ENCODE measurements at regions not wholly inside any gene's neighbourhood (a gene's known extent, or its start where the extent isn't known, plus 50 kb on each side); places are given as distances from the start of the nearest gene placed in this dataset.

GRCh38 chr20:48563191-48563870, 264.5 kb downstream of the PREX1 start:
- Histone ChIP-seq H3K4me3 (no peak overlapping the region), H3K27ac (no peak overlapping the region), H3K36me3 (no peaks in the 10 kb centered on the region), H3K4me1 (no peaks in the 10 kb centered on the region), H3K27me3 (no peaks in the 10 kb centered on the region), H3K9me3 (no peaks in the 10 kb centered on the region)
- no peak for DNase-seq
- TF ChIP-seq CTCF (IDR thresholded peaks at IDR 0.05) (no peak), POLR2A (IDR thresholded peaks at IDR 0.05) (no peak)
- intact Hi-C loops (cut with DNase I; ENCODE audit: low total_unique reads): no loop called here

DNA sequence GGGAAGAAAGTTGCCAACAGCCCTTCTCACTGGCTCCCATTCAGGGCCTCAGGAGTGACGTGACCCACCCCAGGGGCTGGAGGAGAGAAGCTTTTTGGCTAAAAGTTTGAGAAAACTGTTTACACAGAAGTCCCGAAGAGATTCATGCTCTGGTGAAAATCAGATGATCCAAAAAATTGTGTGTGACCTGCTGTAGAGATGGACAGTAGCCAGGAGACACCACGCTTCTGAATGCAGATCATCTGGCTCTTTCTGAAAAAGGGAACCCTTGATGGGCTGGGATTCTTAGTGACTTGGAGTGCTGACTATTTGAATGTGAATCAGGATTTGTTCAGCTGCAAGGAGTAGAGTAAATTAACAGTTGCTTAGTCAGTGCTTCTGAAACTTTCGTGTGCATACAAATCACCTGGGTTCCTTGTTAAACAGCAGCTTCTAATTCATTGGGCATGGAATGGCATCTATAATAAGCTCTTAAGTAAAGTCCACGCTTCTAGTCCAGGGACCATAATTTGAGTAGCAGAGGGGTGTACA, 265.1 kb downstream of the PREX1 start:
- H3K36me3 ChIP-seq: no peaks in the 10 kb centered on the region
- H3K4me3 ChIP-seq: no peak overlapping the region
- TF ChIP-seq CTCF (IDR thresholded peaks at IDR 0.05) (no peak), POLR2A (IDR thresholded peaks at IDR 0.05) (no peak)
- no peaks in the 10 kb centered on the region for H3K27me3 ChIP-seq
- no peak for DNase-seq
- intact Hi-C loops (cut with DNase I; ENCODE audit: low total_unique reads): no loop called here
- no peaks in the 10 kb centered on the region for H3K4me1 ChIP-seq
- H3K27ac ChIP-seq: no peak overlapping the region
- H3K9me3 ChIP-seq: no peaks in the 10 kb centered on the region

DNA sequence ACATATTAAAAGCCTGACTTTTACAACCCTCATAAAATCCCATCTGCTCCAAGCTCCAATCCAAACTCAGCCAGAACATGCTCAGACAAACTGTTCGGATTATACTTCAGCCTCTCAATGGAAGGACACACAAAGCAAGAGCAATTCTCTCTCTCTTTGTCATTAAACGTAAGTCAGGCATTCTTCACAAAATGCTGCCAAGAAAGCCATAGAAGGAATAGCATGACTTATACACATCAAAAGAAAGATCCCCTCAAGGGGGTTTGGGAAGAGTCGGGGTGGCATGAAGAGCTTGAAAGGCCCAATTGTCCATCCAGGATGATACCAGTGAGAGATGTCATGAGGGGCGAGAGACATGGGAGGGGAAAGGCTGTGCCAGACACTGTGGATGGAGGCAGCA, 268.9 kb downstream of the PREX1 start:
- Histone ChIP-seq H3K27me3 (no peaks in the 10 kb centered on the region), H3K9me3 (no peaks in the 10 kb centered on the region), H3K4me3 (no peak overlapping the region), H3K36me3 (no peaks in the 10 kb centered on the region), H3K4me1 (no peaks in the 10 kb centered on the region), H3K27ac (no peak overlapping the region)
- DNase-seq: no peak
- intact Hi-C loops (cut with DNase I; ENCODE audit: low total_unique reads): no loop called here
- TF ChIP-seq CTCF (IDR thresholded peaks at IDR 0.05) (no peak), POLR2A (IDR thresholded peaks at IDR 0.05) (no peak)

DNA sequence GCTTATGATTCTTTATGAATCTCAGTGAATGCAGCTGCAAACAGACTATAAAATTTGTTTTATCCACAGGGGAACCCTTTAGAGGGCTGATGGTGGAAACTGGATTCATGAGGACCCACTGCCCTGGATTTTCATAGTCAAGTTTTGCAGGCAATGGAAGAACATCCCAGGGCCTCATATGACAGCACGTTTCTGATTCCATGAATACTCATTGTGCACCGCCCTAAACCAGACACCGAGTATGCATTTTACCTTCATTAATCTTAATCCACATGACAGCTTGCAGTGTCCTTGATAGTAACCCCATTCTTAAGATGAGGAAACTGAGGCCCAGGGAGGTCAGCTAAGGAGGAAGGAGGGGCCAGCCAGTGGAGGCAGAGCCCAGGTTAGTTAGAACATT, 270.4 kb downstream of the PREX1 start:
- H3K27ac ChIP-seq: no peak overlapping the region
- H3K36me3 ChIP-seq: no peaks in the 10 kb centered on the region
- intact Hi-C loops (cut with DNase I; ENCODE audit: low total_unique reads): no loop called here
- H3K9me3 ChIP-seq: no peaks in the 10 kb centered on the region
- no peaks in the 10 kb centered on the region for H3K4me1 ChIP-seq
- no peaks in the 10 kb centered on the region for H3K27me3 ChIP-seq
- H3K4me3 ChIP-seq: no peak overlapping the region
- no peak for TF ChIP-seq CTCF (IDR thresholded peaks at IDR 0.05)
- DNase-seq: no peak

DNA sequence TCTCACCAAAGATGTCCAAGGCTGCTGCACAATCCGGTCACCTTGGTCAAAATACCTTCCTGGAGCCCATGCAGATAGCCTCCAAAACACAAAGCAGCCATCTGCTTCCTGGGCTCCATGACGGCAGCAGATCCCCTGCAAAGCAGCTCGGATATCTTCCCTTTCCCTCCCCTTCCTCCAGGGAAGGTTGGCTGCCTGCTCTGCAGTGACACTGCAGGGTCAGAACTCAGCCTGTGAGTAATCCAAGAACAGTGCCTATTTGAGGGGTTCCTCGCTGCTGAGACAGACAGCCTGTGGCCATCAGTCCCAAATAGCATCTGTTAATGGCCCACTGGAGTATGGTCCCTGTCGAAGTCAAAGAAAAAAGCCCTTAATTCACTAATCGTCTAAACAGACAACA, 270.8 kb downstream of the PREX1 start:
- no peak for TF ChIP-seq POLR2A (IDR thresholded peaks at IDR 0.05)
- TF ChIP-seq CTCF (IDR thresholded peaks at IDR 0.05): no peak
- no peaks in the 10 kb centered on the region for H3K9me3 ChIP-seq
- H3K4me1 ChIP-seq: no peaks in the 10 kb centered on the region
- H3K36me3 ChIP-seq: no peaks in the 10 kb centered on the region
- intact Hi-C loops (cut with DNase I; ENCODE audit: low total_unique reads): no loop called here
- H3K27me3 ChIP-seq: no peaks in the 10 kb centered on the region
- H3K4me3 ChIP-seq: no peak overlapping the region
- DNase-seq: no peak
- H3K27ac ChIP-seq: no peak overlapping the region
